GM10248 (cell line): ENCODE measurements at regions not wholly inside any gene's neighbourhood (a gene's known extent, or its start where the extent isn't known, plus 50 kb on each side); places are given as distances from the start of the nearest gene placed in this dataset.

Experiments
- CTCF ChIA-PET: fragments of 300-600 bp; sonication (Branson Sonifier 250); formaldehyde crosslinking; extraction: SDS; loops from one replicate; lab custom pipeline; 2021; ENCODE audit warnings: antibody characterized with exemption; lab: Yijun Ruan, JAX
- POLR2A ChIA-PET: fragments of 350-650 bp; sonication (Branson Sonifier 250); formaldehyde crosslinking; extraction: SDS; loops from one replicate; lab custom pipeline; 2020; ENCODE audit warnings: antibody characterized with exemption; lab: Yijun Ruan, JAX
- DNase-seq: peaks from one replicate; pipeline ENCODE4 v3.0.0; 2012; ENCODE audit errors: extremely low spot score
- CTCF ChIP-seq: IDR thresholded peaks from 2 replicates; pipeline ENCODE4 v1.5.1; 2012; ENCODE audit warnings: mild to moderate bottlenecking, low read depth; ENCODE audit errors: extremely low read depth, missing control alignments, control extremely low read depth

DNA sequence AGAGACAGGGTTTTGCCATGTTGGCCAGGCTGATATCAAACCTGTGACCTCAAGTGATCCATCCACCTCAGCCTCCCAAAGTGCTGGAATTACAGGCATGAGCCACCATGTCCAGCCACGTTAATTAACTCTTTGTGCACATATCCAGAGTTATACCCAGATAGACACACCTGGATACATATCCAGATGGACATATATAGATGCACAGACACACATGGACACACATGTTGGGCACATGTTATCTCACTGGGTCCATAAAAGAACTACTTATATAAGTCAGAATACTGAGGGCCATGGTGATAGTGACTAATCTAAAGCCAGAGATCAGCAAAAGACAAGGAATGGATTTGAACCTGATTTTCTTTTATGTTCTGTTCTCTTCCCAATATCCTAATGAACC is 158.6 kb downstream of the IRS1 start:
- POLR2A ChIA-PET: no interaction called here
- TF ChIP-seq CTCF: no peak
- CTCF ChIA-PET: no interaction called here
- no peak for DNase-seq

GRCh38 chr2:226640501-226640900 is 159.1 kb downstream of the IRS1 start:
- no peak for DNase-seq
- POLR2A ChIA-PET: no interaction called here
- CTCF ChIA-PET: no interaction called here
- no peak for TF ChIP-seq CTCF

DNA sequence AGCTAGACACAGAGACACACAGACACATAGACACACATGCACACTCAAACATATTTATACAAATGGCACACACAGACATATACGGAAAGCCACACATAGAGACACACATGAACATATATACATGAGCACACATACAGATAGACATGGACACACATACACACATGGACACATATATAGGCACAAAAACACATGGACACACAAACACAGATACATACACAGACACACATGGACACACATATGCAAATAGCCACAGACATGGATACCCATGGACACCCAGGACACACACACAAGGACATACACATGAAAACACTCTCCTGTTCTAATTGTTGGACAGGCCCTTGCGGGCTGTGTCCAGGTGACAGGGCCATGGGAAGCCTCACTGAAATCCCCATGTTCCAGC is 160.1 kb downstream of the IRS1 start:
- TF ChIP-seq CTCF: no peak
- POLR2A ChIA-PET: no interaction called here
- CTCF ChIA-PET: no interaction called here
- DNase-seq: no peak

- CTCF ChIA-PET: no interaction called here
- no peak for TF ChIP-seq CTCF
Observed at GRCh38 chr2:226638576-226638975, 161.0 kb downstream of the IRS1 start.

DNA sequence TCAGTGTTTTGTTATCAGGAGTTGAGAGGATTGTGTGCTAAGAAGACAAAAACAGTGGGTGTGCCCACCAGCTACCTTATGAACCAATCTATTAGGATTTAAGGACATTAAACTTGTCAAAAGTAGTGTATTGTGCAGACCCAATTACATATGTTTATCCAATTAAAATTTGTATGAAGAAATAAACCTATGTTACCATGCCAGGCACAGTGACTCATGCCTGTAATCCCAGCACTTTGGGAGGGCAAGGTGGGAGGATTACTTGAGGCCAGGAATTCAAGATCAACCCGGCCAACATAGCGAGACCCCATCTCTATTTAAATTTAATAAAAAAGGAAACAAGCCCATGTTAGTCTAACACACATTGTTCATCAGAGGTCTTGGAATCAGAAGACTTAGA is 162.2 kb downstream of the IRS1 start:
- DNase-seq: no peak
- TF ChIP-seq CTCF: no peak
- CTCF ChIA-PET: no interaction called here
- POLR2A ChIA-PET: no interaction called here

More at GRCh38 chr2:226638576-226638975, 161.0 kb downstream of the IRS1 start:
- POLR2A ChIA-PET: no interaction called here
- no peak for DNase-seq

- CTCF ChIA-PET: interaction anchor here (1.1 to 1.3 kb wide), 2 partner anchors 9 to 51 kb away, joined by 3 to 4 read pairs; no protein-coding TSS in a partner anchor
- POLR2A ChIA-PET: no interaction called here
- DNase-seq: no peak
- no peak for TF ChIP-seq CTCF
Observed at GRCh38 chr2:226636586-226636985, 163.0 kb downstream of the IRS1 start.
